ENCODE measurements at regions not wholly inside any gene's neighbourhood (a gene's known extent, or its start where the extent isn't known, plus 50 kb on each side); places are given as distances from the start of the nearest gene placed in this dataset.

DNA sequence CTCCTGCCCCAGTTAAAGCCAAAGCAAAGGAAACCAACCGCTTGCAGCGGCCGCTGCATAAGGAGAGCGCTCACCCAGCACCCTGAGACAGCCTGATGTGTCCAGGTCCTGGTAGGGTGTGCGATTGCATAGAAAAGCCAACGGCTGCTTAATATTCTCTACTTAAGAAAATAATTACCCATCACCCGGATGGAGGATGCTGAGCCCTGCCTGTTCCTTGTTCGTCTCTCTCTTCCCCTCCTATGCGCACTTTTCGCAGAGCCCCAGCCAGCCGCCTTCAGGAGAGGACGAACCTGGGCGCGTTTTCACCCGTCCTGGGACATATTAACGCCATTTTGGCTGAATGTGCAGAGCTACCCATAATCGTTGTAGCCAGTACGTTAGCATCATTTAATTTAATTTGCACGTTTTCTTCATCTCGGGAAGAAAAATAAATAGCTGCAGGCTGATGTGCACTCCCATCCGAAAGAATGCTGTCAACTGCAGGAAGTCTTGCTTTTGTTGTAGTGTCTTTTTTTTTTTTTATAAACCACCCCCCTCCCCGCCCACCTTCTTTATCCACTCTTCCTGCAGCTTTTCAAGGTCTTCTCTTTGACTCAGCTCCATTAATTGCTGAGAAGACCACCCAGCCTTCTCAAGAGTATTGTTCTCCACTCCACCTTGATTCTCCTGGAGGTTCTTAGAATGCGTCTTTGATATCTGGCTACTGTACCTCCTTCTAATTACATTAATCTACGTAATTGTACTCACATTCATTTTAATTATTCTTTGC is 214.5 kb downstream of the TEX29 start:
- TF ChIP-seq, protein P1, sequence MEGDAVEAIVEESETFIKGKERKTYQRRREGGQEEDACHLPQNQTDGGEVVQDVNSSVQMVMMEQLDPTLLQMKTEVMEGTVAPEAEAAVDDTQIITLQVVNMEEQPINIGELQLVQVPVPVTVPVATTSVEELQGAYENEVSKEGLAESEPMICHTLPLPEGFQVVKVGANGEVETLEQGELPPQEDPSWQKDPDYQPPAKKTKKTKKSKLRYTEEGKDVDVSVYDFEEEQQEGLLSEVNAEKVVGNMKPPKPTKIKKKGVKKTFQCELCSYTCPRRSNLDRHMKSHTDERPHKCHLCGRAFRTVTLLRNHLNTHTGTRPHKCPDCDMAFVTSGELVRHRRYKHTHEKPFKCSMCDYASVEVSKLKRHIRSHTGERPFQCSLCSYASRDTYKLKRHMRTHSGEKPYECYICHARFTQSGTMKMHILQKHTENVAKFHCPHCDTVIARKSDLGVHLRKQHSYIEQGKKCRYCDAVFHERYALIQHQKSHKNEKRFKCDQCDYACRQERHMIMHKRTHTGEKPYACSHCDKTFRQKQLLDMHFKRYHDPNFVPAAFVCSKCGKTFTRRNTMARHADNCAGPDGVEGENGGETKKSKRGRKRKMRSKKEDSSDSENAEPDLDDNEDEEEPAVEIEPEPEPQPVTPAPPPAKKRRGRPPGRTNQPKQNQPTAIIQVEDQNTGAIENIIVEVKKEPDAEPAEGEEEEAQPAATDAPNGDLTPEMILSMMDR (conservative IDR thresholded peaks at IDR 0.05): no peak
- Mint-ChIP-seq H3K4me1 (peaks cover 74 to 85% of the 10 kb centered on the region in 2 experiments), H3K27me3 (ENCODE audit: low read depth) (peaks cover 92% of the 10 kb centered on the region), H3K9me3 (no peaks in the 10 kb centered on the region; a peak in 1 of 5 replicates), H3K4me3 (peak overlapping the region; percentile 63 to 76), H3K27ac (no peak overlapping the region; a peak in 2 of 7 replicates), H3K36me3 (ENCODE audit: insufficient read depth in 1 of 3, low read depth in 3 of 3) (no peaks in the 10 kb centered on the region)
- no peak overlapping the region for H3K23ac ChIP-seq (ENCODE audit: insufficient read length, low read depth, low read length)
- no peaks in the 10 kb centered on the region for H3K79me2 ChIP-seq (ENCODE audit: insufficient read depth, low read length)
- peak overlapping the region; percentile 72 for H3K18ac ChIP-seq (ENCODE audit: insufficient read length, low read depth, low read length)
- H3T11ph ChIP-seq (ENCODE audit: low read length): no peak overlapping the region
- peak overlapping the region; percentile 13 for H3K9ac ChIP-seq (ENCODE audit: extremely low read depth, insufficient read length, low read length)
- no CpG with 5 or more reads among the region's 24 CpGs for WGBS (ENCODE audit: extremely low coverage, insufficient read length, low lambda C conversion rate)
- peak overlapping the region; percentile 78; the same call in 1 of the 2 replicates for H3K14ac ChIP-seq (ENCODE audit: insufficient read depth, low read length)
- H3K27ac ChIP-seq (ENCODE audit: insufficient read length, low read depth, low read length): no peak overlapping the region
- peak overlapping the region; percentile 82 for H3K4me2 ChIP-seq (ENCODE audit: insufficient read depth, insufficient read length, low read length)
- H3K4ac ChIP-seq (ENCODE audit: low read depth, low read length): no peak overlapping the region
- H2BK5ac ChIP-seq (ENCODE audit: insufficient read length, low read length): no peak overlapping the region
- H2BK12ac ChIP-seq (ENCODE audit: insufficient read length, low read depth, low read length): no peak overlapping the region
- no peak overlapping the region for H4K91ac ChIP-seq (ENCODE audit: insufficient read length, low read depth, low read length)
- H4K8ac ChIP-seq (replicated peaks; ENCODE audit: insufficient read length, low read depth, low read length): no peak overlapping the region
- no peaks in the 10 kb centered on the region for H3K9me3 ChIP-seq (ENCODE audit: control insufficient read depth, low read depth, low read length)
- H4K20me1 ChIP-seq (ENCODE audit: control insufficient read depth, insufficient read depth, insufficient read length): no peaks in the 10 kb centered on the region
- peaks cover 15% of the 10 kb centered on the region; the same call in 1 of the 2 replicates for H3K27me3 ChIP-seq (ENCODE audit: insufficient read depth, low read length)
- H4K5ac ChIP-seq (ENCODE audit: insufficient read length, low read depth, low read length): no peak overlapping the region
- peaks cover 23% of the 10 kb centered on the region for H3K4me1 ChIP-seq (ENCODE audit: insufficient read depth, low read length)
- DNase-seq: peak; percentile 55
- H2AK5ac ChIP-seq (ENCODE audit: insufficient read length, low read length): no peak overlapping the region
- H3K79me1 ChIP-seq (ENCODE audit: insufficient read depth, low read depth, low read length, poor library complexity, severe bottlenecking): no peaks in the 10 kb centered on the region
- H2BK15ac ChIP-seq (ENCODE audit: low read depth, low read length): no peak overlapping the region
- H2AFZ ChIP-seq (ENCODE audit: low read length): peak overlapping the region; percentile 70
- H2BK120ac ChIP-seq (ENCODE audit: low read depth, low read length, poor library complexity, severe bottlenecking): no peak overlapping the region
- peaks cover 6% of the 10 kb centered on the region for H3K23me2 ChIP-seq (ENCODE audit: insufficient read length, low read depth, low read length, poor library complexity, severe bottlenecking)
- H3K56ac ChIP-seq (ENCODE audit: insufficient read length, low read depth, low read length): no peak overlapping the region
- H2BK20ac ChIP-seq (ENCODE audit: low read depth, low read length, poor library complexity, severe bottlenecking): no peak overlapping the region
